Stomach (tissue), 8 donors: ENCODE measurements at regions not wholly inside any gene's neighbourhood (a gene's known extent, or its start where the extent isn't known, plus 50 kb on each side); places are given as distances from the start of the nearest gene placed in this dataset.
A peak's percentile ranks its signal among the peaks of the same experiment; 100 is the strongest.

Source experiments
- DNase-seq, 2 donors: peaks; one replicate each; pipeline versions ENCODE4 v3.0.0 to v3.0.0-alpha.2; 2013 to 2019
- H3K27ac ChIP-seq, 5 donors: fragments of 200-600 bp in 4 of 5; sonication (generic) in 4 of 5; one replicate each; pipeline ENCODE4 v1.5.1; 2013 to 2019; ENCODE audit warnings: mild to moderate bottlenecking in 1 of 5, moderate library complexity in 1 of 5
- H3K27me3 ChIP-seq, 3 donors: fragments of 200-600 bp; sonication (generic); one replicate each; pipeline ENCODE4 v1.5.1; 2017 to 2019; ENCODE audit warnings: mixed run types in 1 of 3
- H3K36me3 ChIP-seq, 4 donors: fragments of 200-600 bp; sonication (generic); 1 replicate in 3 of 4; 2 replicates in 1 of 4; pipeline ENCODE4 v1.5.1; 2016 to 2019
- H3K4me1 ChIP-seq, 4 donors: fragments of 200-600 bp; sonication (generic); one replicate each; pipeline ENCODE4 v1.5.1; 2016 to 2019
- H3K4me3 ChIP-seq, 4 donors: fragments of 200-600 bp; sonication (generic) in 3 of 4; one replicate each; pipeline ENCODE4 v1.5.1; 2016 to 2019; ENCODE audit warnings: mild to moderate bottlenecking in 1 of 4
- H3K9me3 ChIP-seq, 4 donors: fragments of 200-600 bp; sonication (generic); one replicate each; pipeline ENCODE4 v1.5.1; 2016 to 2019
- EP300 ChIP-seq: sonication (generic); formaldehyde crosslinking; IDR thresholded peaks from one replicate; pipeline ENCODE4 v1.6.1; 2017; ENCODE audit warnings: antibody characterized with exemption
- POLR2A ChIP-seq, 4 donors: fragments of 450-650 bp; IDR thresholded peaks; one replicate each; pipeline ENCODE4 v1.6.1; 2016; ENCODE audit warnings: antibody characterized with exemption in 4 of 4, control low read depth in 2 of 4, mild to moderate bottlenecking in 1 of 4, moderate library complexity in 1 of 4
- POLR2AphosphoS5 ChIP-seq, 3 donors: sonication (generic); formaldehyde crosslinking; IDR thresholded peaks; one replicate each; pipeline ENCODE4 v1.6.1; 2016; ENCODE audit warnings: antibody characterized with exemption in 3 of 3
- WGBS, 5 donors: extraction: QIAGEN DNeasy Blood & Tissue Kit in 3 of 5; methylation state at CpG; one replicate each; pipeline versions ENCODE4 v1.1.5 to v1.1.7; 2013 to 2018; 5-methylcytosine and 5-hydroxymethylcytosine counted together
- intact Hi-C: fragments of 100-400 bp; cut with DNase I; formaldehyde crosslinking; loops from one replicate; pipeline ENCODE4 v1.15.1; 2023; ENCODE audit warnings: low total_unique reads
- TF ChIP-seq, protein P1 (sequence below), 7 experiments: fragments of 450-650 bp in 4 of 7; fragments of 200-600 bp in 3 of 7; sonication (generic) in 3 of 7; IDR thresholded peaks; one replicate each; pipeline ENCODE4 v1.5.1; 2016 to 2019; ENCODE audit warnings: antibody characterized with exemption in 7 of 7, control low read depth in 2 of 7, mild to moderate bottlenecking in 1 of 7
- donor health status: healthy with polysubstance abuse.
- donor health status: Bipolar disorder and iron deficiency.
- donor health status: healthy.

- H3K27ac ChIP-seq, result no peak overlapping the region
- intact Hi-C loops, result no loop called here
- 73 to 82% (median 80%) methylated on average over 2 of the region's 2 CpGs for WGBS, 5 donors
- H3K4me1 ChIP-seq, result no peaks in the 10 kb centered on the region
- no peaks in the 10 kb centered on the region for H3K36me3 ChIP-seq
- no peak for DNase-seq
- H3K9me3 ChIP-seq, result no peaks in the 10 kb centered on the region
- TF ChIP-seq, protein P1, sequence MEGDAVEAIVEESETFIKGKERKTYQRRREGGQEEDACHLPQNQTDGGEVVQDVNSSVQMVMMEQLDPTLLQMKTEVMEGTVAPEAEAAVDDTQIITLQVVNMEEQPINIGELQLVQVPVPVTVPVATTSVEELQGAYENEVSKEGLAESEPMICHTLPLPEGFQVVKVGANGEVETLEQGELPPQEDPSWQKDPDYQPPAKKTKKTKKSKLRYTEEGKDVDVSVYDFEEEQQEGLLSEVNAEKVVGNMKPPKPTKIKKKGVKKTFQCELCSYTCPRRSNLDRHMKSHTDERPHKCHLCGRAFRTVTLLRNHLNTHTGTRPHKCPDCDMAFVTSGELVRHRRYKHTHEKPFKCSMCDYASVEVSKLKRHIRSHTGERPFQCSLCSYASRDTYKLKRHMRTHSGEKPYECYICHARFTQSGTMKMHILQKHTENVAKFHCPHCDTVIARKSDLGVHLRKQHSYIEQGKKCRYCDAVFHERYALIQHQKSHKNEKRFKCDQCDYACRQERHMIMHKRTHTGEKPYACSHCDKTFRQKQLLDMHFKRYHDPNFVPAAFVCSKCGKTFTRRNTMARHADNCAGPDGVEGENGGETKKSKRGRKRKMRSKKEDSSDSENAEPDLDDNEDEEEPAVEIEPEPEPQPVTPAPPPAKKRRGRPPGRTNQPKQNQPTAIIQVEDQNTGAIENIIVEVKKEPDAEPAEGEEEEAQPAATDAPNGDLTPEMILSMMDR (IDR thresholded peaks at IDR 0.05), result no peak
- TF ChIP-seq EP300, result no peak
- no peak for TF ChIP-seq POLR2A (IDR thresholded peaks at IDR 0.05)
- no peak for TF ChIP-seq POLR2AphosphoS5 (IDR thresholded peaks at IDR 0.05)
- H3K27me3 ChIP-seq, result no peaks in the 10 kb centered on the region
- no peak overlapping the region for H3K4me3 ChIP-seq
Measured at GRCh38 chr21:16667395-16667794, 845.4 kb upstream of the CXADR start.

GRCh38 chr21:16674949-16675348 is 837.9 kb upstream of the CXADR start:
- Histone ChIP-seq H3K9me3 (no peaks in the 10 kb centered on the region), H3K4me1 (no peaks in the 10 kb centered on the region), H3K36me3 (no peaks in the 10 kb centered on the region), H3K4me3 (no peak overlapping the region), H3K27me3 (no peaks in the 10 kb centered on the region), H3K27ac (no peak overlapping the region)
- DNase-seq, result no peak
- intact Hi-C loops, result no loop called here
- TF ChIP-seq EP300 (no peak), POLR2A (IDR thresholded peaks at IDR 0.05) (no peak), POLR2AphosphoS5 (IDR thresholded peaks at IDR 0.05) (no peak)
- TF ChIP-seq, protein P1 (IDR thresholded peaks at IDR 0.05), result no peak
- WGBS, 5 donors, result 29 to 55% (median 45%) methylated on average over 2 of the region's 2 CpGs

DNA sequence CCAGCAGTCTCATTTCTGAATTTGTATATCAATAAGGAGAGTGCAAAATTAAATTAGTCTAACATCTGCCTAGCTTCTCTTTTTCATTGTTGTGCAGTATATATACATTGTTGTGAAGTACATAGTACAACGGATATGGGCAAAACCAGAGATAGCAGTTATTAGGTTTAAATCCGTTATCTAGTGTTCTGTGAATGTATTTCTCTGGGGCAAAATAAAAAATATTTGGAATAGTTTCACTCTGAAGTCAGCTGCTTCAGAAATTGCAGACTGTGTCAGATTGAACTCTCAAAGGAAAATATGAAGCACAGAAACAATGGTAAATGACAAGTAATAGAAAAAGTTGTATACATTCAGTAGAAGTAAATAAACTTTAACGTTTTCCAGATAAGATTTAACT is 836.5 kb upstream of the CXADR start:
- Histone ChIP-seq H3K4me1 (no peaks in the 10 kb centered on the region), H3K9me3 (no peaks in the 10 kb centered on the region), H3K4me3 (no peak overlapping the region), H3K36me3 (no peaks in the 10 kb centered on the region), H3K27ac (no peak overlapping the region), H3K27me3 (no peaks in the 10 kb centered on the region)
- WGBS, 5 donors, result 54 to 65% (median 62%) methylated on average over 3 of the region's 3 CpGs
- intact Hi-C loops, result no loop called here
- DNase-seq, result no peak
- TF ChIP-seq, protein P1 (IDR thresholded peaks at IDR 0.05), result no peak
- TF ChIP-seq POLR2AphosphoS5 (IDR thresholded peaks at IDR 0.05) (no peak), POLR2A (IDR thresholded peaks at IDR 0.05) (no peak), EP300 (no peak)

DNA sequence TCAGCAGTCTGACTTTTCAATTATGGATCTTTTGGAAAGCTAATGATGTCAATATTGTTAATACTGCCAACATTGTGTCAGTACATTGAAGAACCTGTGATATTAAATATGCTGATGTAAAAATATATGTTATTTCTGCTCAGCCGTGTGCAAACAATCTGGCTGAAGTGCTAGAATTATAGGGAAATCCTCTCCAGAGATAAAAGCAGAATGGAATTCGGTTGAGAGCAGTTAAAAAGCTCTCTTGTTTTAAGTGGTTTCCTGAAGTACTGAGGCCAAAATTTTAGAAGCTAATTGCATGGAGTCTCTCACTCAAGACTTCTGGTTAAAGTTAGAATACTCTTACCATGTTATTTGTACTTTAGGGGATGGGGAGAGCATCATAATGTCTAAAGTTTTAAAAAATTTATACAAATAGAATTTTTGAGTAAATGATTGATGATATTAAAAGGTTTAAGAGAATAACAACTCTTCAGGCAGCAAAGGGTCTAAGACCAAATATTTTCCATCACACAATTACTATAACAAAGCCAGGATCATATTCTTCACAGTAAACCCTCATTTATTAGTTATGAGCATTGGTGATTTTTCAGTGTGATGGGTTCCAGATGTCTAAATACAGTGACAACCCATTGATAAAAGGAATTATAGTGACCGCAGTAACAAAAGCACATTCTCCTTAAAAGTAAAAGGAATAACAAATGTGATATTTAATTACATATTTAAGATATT is 834.2 kb upstream of the CXADR start:
- H3K4me3 ChIP-seq, result no peak overlapping the region
- H3K27ac ChIP-seq, result no peak overlapping the region
- 53 to 65% (median 60%) methylated on average over 3 of the region's 3 CpGs for WGBS, 5 donors
- no peaks in the 10 kb centered on the region for H3K9me3 ChIP-seq
- peak in 1 of 2 donors; percentile 43 for DNase-seq
- H3K27me3 ChIP-seq, result no peaks in the 10 kb centered on the region
- TF ChIP-seq EP300 (no peak), POLR2AphosphoS5 (IDR thresholded peaks at IDR 0.05) (no peak), POLR2A (IDR thresholded peaks at IDR 0.05) (no peak)
- TF ChIP-seq, protein P1 (IDR thresholded peaks at IDR 0.05), result no peak
- H3K36me3 ChIP-seq, result no peaks in the 10 kb centered on the region
- intact Hi-C loops, result no loop called here
- no peaks in the 10 kb centered on the region for H3K4me1 ChIP-seq
